ENCODE measurements at regions not wholly inside any gene's neighbourhood (a gene's known extent, or its start where the extent isn't known, plus 50 kb on each side); places are given as distances from the start of the nearest gene placed in this dataset.
"Not testable (repeated sequence)": the region's sequence is repeated elsewhere in the genome, so short reads cannot be mapped to it uniquely, and the experiment has no call there.

DNA sequence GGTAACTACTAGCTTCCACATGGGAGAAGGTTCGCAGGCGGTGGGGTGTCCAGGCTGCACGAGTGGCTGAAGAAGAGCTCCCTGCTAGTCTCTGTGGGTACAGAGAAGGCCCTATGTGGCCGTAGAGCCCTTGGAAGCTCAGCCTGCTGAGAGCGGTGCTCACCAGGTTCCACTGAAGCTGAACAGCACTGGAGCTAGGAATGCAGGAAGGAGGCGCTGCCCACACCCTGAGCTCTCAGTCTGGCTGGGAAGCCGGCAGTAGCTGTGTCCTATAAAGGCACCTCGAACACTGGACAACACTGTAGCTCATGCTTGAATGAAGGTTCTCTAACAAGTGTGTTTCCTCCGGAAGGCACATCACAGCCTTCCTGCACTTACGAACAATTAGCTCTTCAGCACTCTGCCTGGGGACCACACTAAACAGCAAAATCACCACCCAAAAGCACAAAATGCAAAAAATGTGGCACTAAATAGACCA is 64.6 kb downstream of the SOWAHC start:
- not testable (repeated sequence) for TF ChIP-seq SP1 (IDR thresholded peaks at IDR 0.05); FOXA1 (IDR thresholded peaks at IDR 0.05); TARDBP (IDR thresholded peaks at IDR 0.05); L3MBTL2 (conservative IDR thresholded peaks at IDR 0.05); BHLHE40 (IDR thresholded peaks at IDR 0.05; ENCODE audit: borderline replicate concordance); SUZ12 (IDR thresholded peaks at IDR 0.05); ZNF384 (IDR thresholded peaks at IDR 0.05); ELF4 (IDR thresholded peaks at IDR 0.05); LEF1 (IDR thresholded peaks at IDR 0.05; ENCODE audit: borderline replicate concordance); NFRKB (IDR thresholded peaks at IDR 0.05); FOXM1 (IDR thresholded peaks at IDR 0.05; ENCODE audit: borderline replicate concordance); FOXK2 (IDR thresholded peaks at IDR 0.05); HDGF (IDR thresholded peaks at IDR 0.05; ENCODE audit: borderline replicate concordance); CTBP1 (IDR thresholded peaks at IDR 0.05; ENCODE audit: borderline replicate concordance)
